GM12872 (cell line): ENCODE measurements at regions not wholly inside any gene's neighbourhood (a gene's known extent, or its start where the extent isn't known, plus 50 kb on each side); places are given as distances from the start of the nearest gene placed in this dataset.

ENCODE experiments used
- TF ChIP-seq, protein P1 (sequence below): IDR thresholded peaks from 3 replicates; pipeline ENCODE4 v1.5.1; 2011; ENCODE audit warnings: low read depth, mild to moderate bottlenecking, low read length, moderate library complexity; ENCODE audit not compliant: insufficient read depth

- TF ChIP-seq, protein P1, sequence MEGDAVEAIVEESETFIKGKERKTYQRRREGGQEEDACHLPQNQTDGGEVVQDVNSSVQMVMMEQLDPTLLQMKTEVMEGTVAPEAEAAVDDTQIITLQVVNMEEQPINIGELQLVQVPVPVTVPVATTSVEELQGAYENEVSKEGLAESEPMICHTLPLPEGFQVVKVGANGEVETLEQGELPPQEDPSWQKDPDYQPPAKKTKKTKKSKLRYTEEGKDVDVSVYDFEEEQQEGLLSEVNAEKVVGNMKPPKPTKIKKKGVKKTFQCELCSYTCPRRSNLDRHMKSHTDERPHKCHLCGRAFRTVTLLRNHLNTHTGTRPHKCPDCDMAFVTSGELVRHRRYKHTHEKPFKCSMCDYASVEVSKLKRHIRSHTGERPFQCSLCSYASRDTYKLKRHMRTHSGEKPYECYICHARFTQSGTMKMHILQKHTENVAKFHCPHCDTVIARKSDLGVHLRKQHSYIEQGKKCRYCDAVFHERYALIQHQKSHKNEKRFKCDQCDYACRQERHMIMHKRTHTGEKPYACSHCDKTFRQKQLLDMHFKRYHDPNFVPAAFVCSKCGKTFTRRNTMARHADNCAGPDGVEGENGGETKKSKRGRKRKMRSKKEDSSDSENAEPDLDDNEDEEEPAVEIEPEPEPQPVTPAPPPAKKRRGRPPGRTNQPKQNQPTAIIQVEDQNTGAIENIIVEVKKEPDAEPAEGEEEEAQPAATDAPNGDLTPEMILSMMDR, result no peak
Measured at GRCh38 chr3:28994161-28994905, 286.5 kb upstream of the RBMS3 start.

- TF ChIP-seq, protein P1, result no peak
Measured at GRCh38 chr3:29004885-29005599, 275.8 kb upstream of the RBMS3 start.

DNA sequence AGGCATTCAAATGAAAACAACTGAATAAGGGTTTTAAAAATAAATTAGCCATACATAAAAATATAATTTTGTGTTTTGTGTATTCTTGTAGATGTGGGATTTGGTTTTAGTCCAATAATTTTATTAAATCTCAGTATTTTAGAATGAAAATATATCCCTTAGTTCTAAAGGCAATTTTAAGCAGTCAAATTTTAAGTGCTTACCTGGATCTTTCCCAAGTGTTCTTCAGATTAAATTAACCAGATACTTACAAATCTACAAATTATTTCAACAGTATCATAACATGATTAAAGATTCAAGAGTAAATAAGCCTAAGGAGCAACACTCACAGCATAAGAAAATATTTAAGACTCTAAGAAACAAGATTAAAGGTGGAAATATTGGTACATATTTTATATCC is 275.0 kb upstream of the RBMS3 start:
- TF ChIP-seq, protein P1, result no peak

DNA sequence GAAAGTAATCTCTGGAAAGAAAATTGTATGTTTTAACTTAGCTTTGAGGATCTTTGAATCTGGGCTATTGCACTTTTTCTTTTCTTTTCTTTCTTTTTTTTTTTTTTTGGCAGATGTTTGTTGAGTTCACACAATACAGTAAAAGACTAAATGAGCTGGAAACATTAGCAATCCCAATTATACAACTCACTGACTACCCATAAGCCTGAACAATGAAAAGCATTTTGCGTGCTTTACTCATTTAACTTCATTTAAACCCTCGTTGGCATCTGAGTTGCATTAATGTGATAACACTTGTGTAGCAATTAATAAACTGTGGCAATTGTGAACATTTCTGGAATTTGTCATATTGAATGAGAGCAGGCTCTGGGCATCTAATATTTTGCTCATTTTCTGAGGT is 269.4 kb upstream of the RBMS3 start:
- TF ChIP-seq, protein P1, result no peak

- TF ChIP-seq, protein P1, result no peak
Measured at GRCh38 chr3:29011966-29012365, 268.9 kb upstream of the RBMS3 start.

DNA sequence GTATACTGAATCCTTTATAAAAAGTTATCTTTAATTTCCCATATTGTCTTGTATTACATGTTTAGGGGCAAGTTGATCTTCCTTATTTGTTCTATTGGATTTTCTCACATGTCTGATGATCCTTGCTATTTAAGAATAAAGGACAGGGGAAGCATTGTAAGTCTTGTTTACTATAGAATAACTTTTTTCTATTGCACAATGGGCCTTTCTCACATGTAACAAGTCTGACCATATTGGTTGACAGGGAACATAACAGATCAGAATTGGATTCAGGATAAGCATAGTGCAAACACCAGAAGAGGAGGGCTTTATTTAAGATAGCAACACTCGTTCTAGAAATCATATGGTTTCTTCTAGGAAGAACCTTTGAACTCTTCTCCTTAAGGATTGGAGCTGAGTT is 257.9 kb upstream of the RBMS3 start:
- TF ChIP-seq, protein P1, result no peak

DNA sequence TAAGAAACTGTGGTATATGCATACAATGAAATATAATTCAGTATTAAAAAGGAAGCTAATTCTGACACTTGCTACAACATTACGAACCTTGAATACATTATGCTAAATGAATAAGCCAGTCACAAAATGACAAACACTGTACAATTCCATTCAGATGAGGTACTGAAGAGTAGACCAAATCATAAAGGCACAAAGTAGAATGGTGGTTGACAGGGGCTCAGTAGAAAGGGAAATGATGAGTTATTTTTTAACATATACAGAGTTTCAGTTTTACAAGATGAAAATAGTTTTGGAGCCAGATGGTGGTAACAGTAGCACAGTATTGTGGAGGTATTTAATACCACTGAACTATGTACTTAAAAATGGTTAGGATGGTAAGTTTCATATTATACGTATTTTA is 254.6 kb upstream of the RBMS3 start:
- TF ChIP-seq, protein P1, result no peak
